ACC112 (cell line): ENCODE measurements at regions not wholly inside any gene's neighbourhood (a gene's known extent, or its start where the extent isn't known, plus 50 kb on each side); places are given as distances from the start of the nearest gene placed in this dataset.
A peak's percentile ranks its signal among the peaks of the same experiment; 100 is the strongest.

Experiments
- H2AFZ ChIP-seq: fragments of 200-600 bp; sonication (generic); one replicate; pipeline ENCODE4 v1.6.0; 2017; ENCODE audit warnings: antibody characterized with exemption, low read length; ENCODE audit not compliant: unreplicated experiment
- H3K27ac ChIP-seq: fragments of 200-600 bp; sonication (generic); 2 replicates; pipeline ENCODE4 v1.5.1; 2014; ENCODE audit warnings: low read depth, mild to moderate bottlenecking, antibody characterized with exemption, low read length, moderate library complexity
- H3K27me3 ChIP-seq: fragments of 200-600 bp; sonication (generic); 2 replicates; pipeline ENCODE4 v1.6.1; 2014; ENCODE audit warnings: mild to moderate bottlenecking, antibody characterized with exemption, low read length, moderate library complexity, mixed read lengths; ENCODE audit not compliant: insufficient read depth
- H3K36me3 ChIP-seq: fragments of 200-600 bp; sonication (generic); 2 replicates; pipeline ENCODE4 v1.6.1; 2016; ENCODE audit warnings: mild to moderate bottlenecking, antibody characterized with exemption, low read length, moderate library complexity, mixed read lengths; ENCODE audit not compliant: insufficient read depth
- H3K4me1 ChIP-seq: fragments of 200-600 bp; sonication (generic); one replicate; pipeline ENCODE4 v1.6.1; 2016; ENCODE audit warnings: low read length, mixed read lengths; ENCODE audit not compliant: insufficient read depth, unreplicated experiment, control insufficient read depth
- H3K4me3 ChIP-seq: fragments of 200-600 bp; sonication (generic); 2 replicates; pipeline ENCODE4 v1.5.1; 2014; ENCODE audit warnings: mild to moderate bottlenecking, low read depth, low read length
- H3K79me2 ChIP-seq: fragments of 200-600 bp; sonication (generic); one replicate; pipeline ENCODE4 v1.6.0; 2016; ENCODE audit warnings: low read length; ENCODE audit not compliant: control insufficient read depth, unreplicated experiment, insufficient read depth

DNA sequence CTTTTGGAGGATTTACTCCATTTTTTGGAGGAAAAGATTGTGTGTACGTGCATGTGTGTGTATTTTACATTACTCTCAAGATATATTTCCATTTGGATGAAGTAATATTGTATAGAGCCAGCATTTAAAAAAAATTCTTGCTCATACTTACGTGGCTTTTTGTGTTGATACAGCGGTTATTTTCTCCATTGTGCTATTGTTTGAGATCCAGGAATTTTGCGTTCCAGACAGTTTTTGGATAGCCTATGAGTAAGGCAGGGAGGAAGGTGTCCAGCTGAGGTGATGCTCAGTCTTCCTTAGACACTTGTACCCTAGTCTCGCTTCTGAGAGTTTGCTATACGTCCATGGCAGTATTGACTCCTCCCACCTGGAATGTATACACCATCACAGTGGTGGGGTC, 92.2 kb upstream of the ARHGEF7 start:
- no peak overlapping the region for H2AFZ ChIP-seq
- H3K4me1 ChIP-seq: no peaks in the 10 kb centered on the region
- H3K27me3 ChIP-seq: peaks cover 3% of the 10 kb centered on the region
- H3K79me2 ChIP-seq: no peaks in the 10 kb centered on the region
- H3K27ac ChIP-seq: no peak overlapping the region
- no peak overlapping the region for H3K4me3 ChIP-seq
- no peaks in the 10 kb centered on the region for H3K36me3 ChIP-seq

DNA sequence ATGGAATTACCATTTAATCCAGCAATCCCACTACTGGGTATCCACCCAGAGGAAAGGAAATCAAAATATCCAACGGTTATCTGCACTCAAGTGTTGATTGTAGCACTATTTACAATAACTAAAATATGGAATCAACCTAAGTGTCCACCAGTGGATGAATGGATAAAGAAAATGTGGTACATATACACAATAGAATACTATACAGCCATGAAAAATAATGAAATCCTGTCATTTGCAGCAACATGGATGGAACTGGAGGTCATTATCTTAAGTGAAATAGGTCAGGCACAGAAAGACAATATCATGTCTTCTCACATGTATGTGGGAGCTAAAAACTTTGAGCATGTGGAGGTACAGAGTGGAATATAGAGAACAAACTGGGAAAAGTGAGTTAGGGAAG, 92.9 kb upstream of the ARHGEF7 start:
- Histone ChIP-seq H3K4me3 (no peak overlapping the region), H3K27ac (no peak overlapping the region), H2AFZ (no peak overlapping the region), H3K27me3 (no peaks in the 10 kb centered on the region; the same call in 1 of the 2 replicates), H3K36me3 (no peaks in the 10 kb centered on the region), H3K79me2 (no peaks in the 10 kb centered on the region), H3K4me1 (no peaks in the 10 kb centered on the region)

DNA sequence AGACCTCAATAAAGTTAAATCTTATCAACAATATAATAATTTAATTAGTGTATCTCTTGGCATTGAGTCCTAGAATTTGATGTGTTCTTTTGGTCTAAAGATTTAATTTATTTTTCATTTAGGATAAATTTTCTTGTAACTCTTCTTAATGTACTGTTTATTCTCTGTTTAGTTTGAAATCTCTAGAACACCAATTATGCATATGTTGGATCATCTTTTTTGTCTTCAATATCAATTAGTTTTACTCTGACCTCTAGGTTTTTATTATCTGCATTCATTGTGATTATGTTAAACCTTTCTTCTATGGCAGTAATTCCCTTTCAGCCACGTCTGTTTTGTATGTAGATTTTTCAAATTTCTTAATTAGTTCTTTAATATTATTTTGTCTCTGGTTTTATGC, 93.8 kb upstream of the ARHGEF7 start:
- H3K4me3 ChIP-seq: no peak overlapping the region
- no peaks in the 10 kb centered on the region for H3K27me3 ChIP-seq
- H2AFZ ChIP-seq: no peak overlapping the region
- no peaks in the 10 kb centered on the region for H3K36me3 ChIP-seq
- H3K27ac ChIP-seq: no peak overlapping the region
- H3K79me2 ChIP-seq: no peaks in the 10 kb centered on the region
- H3K4me1 ChIP-seq: no peaks in the 10 kb centered on the region

DNA sequence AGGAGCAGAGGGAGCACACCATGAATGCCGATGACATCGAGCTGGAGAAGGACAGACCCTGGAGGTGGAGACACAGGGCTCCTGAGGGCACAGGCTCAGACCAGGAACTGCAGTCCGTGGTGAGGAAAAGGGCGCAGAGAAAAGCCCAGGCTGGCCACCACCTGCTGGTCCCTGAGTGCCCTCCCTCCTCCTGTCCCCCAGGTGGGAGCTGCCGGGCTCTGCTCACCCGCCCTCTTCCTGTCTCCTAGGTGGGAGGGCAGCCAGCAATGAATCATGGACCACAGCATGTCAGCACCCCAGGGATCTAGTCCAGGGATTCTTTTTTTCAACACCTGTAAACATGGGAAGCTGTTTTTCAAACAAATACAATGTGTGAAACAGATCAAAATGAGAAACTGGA, 94.6 kb upstream of the ARHGEF7 start:
- no peak overlapping the region for H2AFZ ChIP-seq
- H3K27ac ChIP-seq: no peak overlapping the region
- no peaks in the 10 kb centered on the region for H3K36me3 ChIP-seq
- no peaks in the 10 kb centered on the region for H3K27me3 ChIP-seq
- no peaks in the 10 kb centered on the region for H3K4me1 ChIP-seq
- H3K4me3 ChIP-seq: no peak overlapping the region
- H3K79me2 ChIP-seq: no peaks in the 10 kb centered on the region

DNA sequence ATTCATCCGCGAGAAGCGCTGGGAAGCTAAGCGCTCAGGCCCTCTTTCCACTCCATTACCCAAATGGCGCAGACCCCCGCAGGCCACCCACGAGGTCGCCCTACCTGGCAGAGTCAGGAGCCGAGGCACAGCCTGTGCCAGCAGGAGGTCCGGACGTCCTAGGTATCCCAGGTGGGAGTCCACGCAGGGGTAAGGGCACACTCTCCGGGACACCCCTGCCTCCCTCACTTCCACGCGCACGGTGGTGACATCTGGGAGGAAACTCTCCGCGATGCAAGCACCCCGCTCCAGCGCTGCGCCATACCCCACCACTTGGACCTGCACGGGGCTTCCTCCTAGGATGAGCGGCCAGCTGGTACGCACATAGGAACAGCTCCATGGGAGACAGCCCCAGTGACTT, 95.1 kb upstream of the ARHGEF7 start:
- Histone ChIP-seq H3K27ac (no peak overlapping the region), H3K79me2 (no peaks in the 10 kb centered on the region), H3K4me3 (no peak overlapping the region), H3K36me3 (no peaks in the 10 kb centered on the region), H3K27me3 (no peaks in the 10 kb centered on the region), H3K4me1 (no peaks in the 10 kb centered on the region), H2AFZ (no peak overlapping the region)

DNA sequence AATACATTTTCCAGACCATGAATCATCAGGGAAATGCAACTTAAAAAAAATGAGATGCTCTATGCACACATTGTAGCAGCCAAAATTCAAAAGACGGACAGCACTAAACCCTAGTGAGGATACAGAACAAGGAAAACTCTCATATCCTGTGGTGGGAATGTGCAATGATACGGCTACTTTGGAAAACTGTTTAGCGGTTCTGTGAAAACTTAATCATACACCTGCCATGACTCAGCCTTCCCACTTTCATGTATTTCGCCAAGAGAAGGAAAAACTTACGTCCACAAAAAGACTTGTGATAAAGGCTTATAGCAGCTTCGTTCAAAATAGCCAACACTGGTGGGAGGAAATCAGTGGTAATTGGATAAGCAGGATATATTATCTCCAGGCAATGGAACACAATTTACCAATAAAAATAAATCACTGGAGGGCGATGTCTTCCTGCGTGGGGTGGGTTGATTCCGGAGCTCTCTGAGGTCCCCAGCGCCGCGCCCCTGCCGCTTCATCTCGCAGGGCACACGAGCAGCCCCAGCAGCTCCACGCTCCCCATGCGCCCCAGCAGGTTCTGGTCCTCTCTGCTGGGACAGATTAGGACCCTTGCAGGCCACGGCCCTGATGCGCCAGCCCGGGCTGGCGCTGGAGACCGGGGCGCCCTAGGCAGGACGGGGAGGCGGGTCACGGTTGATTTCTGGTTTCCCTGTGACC, 97.2 kb upstream of the ARHGEF7 start:
- Histone ChIP-seq H3K4me1 (no peaks in the 10 kb centered on the region), H3K36me3 (no peaks in the 10 kb centered on the region), H3K79me2 (no peaks in the 10 kb centered on the region), H2AFZ (no peak overlapping the region), H3K27ac (no peak overlapping the region), H3K27me3 (no peaks in the 10 kb centered on the region), H3K4me3 (no peak overlapping the region)

DNA sequence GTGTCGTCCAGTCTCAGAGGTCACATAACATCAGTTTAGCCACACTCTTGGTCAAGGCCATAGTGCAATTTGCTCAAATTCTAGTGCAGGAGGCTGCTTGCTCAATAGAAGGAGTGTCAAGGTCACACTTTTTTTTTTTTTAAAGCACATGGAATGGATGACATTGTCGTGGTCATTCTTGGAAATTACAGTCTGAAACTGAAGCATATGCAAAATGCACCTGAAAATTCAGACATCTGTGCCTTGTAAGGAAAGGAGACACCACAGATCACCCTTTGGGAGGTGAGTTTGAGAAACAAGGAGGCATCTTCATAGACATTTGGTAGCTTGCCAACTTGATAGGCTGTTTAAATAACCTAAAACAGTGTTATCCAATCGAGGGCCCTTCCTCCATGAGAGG, 98.3 kb upstream of the ANKRD10 start:
- Histone ChIP-seq H3K4me3 (no peak overlapping the region), H3K27me3 (no peaks in the 10 kb centered on the region), H2AFZ (no peak overlapping the region), H3K36me3 (no peaks in the 10 kb centered on the region), H3K27ac (no peak overlapping the region), H3K4me1 (no peaks in the 10 kb centered on the region), H3K79me2 (no peaks in the 10 kb centered on the region)

DNA sequence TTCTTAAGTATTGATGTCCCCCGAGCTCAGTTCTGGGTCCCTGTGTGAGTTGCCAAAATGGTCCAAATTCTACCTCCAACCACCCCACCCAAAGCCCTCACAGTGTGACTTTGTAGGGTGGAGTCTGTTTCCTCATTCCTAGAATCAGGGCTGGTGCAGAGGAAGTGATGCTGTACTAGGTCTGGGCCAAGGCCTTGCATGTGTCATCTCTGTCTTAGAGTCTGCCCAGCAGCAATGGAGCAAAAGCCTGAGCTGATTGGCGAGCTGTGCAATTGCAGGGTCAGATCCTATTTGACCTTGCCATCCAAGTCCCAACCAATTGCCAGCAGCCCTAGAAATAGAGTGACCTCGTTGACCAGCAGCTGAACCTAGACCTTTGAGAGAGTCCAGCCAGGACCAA, 97.0 kb upstream of the ANKRD10 start:
- Histone ChIP-seq H3K79me2 (no peaks in the 10 kb centered on the region), H3K27me3 (no peaks in the 10 kb centered on the region), H3K27ac (no peak overlapping the region), H3K36me3 (no peaks in the 10 kb centered on the region), H3K4me3 (no peak overlapping the region), H2AFZ (no peak overlapping the region), H3K4me1 (peaks cover 5% of the 10 kb centered on the region)

DNA sequence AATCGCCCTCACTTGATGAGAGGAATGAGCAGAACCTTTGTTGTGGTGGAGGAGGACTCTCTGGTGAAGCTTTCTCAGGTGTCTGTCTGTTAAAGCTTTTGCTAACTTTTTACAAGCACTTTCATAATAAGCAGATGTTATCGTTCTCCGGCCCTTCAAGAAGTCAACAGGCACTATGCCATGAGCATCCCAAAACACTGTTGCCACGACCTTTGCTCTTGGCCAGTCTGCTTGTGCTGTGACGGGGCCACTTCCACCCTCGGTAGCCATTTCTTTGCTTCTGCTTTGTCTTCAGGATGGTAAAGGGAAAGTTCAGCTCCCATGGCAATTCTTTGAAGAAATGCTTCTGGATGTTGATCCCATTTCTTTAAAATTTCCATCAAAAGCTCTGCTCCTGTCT, 93.5 kb upstream of the ANKRD10 start:
- Histone ChIP-seq H3K79me2 (no peaks in the 10 kb centered on the region), H3K27me3 (no peaks in the 10 kb centered on the region), H3K36me3 (no peaks in the 10 kb centered on the region), H3K27ac (no peak overlapping the region), H3K4me1 (peaks cover 18% of the 10 kb centered on the region), H3K4me3 (no peak overlapping the region), H2AFZ (no peak overlapping the region)

DNA sequence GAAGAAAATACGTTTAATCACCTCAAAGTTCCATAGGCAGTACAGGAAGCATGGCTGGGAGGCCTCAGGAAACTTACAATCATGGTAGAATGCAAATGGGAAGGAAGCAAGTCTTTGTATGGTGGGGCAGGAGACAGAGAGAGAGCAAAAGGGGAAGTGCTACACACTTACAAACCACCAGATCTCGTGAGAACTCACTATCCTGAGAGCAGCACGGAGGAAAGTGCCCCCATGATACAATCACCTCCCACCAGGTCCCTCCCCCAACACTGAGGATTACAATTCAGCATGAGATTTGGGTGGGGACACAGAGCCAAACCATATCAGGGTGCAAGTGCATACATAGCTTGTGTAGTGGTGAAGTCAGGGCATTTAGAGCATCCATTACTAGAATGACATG, 92.3 kb upstream of the ANKRD10 start:
- Histone ChIP-seq H3K4me1 (peaks cover 18% of the 10 kb centered on the region), H3K79me2 (no peaks in the 10 kb centered on the region), H2AFZ (peak overlapping the region; percentile 54), H3K36me3 (no peaks in the 10 kb centered on the region), H3K27ac (peak overlapping the region; percentile 33), H3K27me3 (no peaks in the 10 kb centered on the region), H3K4me3 (no peak overlapping the region)

DNA sequence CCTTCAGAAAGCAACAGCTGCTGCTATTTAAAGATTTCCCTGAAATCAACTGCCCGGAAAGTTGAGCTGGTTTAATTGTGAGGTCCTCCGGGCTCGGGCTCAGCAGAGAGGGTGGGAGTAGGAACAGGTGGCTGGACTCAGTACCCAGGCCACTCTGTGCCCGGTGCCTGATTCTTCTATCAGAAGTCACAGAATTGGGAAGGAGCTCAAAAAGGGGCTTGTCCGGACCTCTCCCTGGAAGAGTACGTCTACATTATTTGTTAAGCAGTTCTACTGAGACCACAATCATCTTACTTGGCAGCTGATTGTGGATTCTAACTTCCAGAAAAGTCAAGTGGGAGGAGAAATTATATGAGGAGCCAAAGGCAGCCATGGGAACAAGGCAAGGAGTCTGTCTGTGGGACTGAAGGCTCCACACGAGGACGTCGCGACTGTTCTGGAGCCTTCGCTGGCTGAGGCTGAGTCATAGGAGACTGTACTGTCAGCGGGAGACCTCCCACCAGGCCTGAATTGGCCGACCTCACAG, 91.7 kb upstream of the ANKRD10 start:
- H3K27ac ChIP-seq: peak overlapping the region; percentile 33
- H3K27me3 ChIP-seq: no peaks in the 10 kb centered on the region
- no peaks in the 10 kb centered on the region for H3K79me2 ChIP-seq
- H3K36me3 ChIP-seq: no peaks in the 10 kb centered on the region
- H3K4me1 ChIP-seq: peaks cover 18% of the 10 kb centered on the region
- no peak overlapping the region for H3K4me3 ChIP-seq
- H2AFZ ChIP-seq: peak overlapping the region; percentile 54
